Esophagus muscularis mucosa (tissue), 4 donors: ENCODE measurements at regions not wholly inside any gene's neighbourhood (a gene's known extent, or its start where the extent isn't known, plus 50 kb on each side); places are given as distances from the start of the nearest gene placed in this dataset.

ENCODE experiments used
- CTCF ChIP-seq, 3 experiments: fragments of 200-600 bp in 2 of 3; fragments of 450-650 bp in 1 of 3; sonication (generic) in 2 of 3; IDR thresholded peaks; one replicate each; pipeline ENCODE4 v1.5.1; 2017 to 2019; ENCODE audit warnings: antibody characterized with exemption in 3 of 3, mild to moderate bottlenecking in 2 of 3, moderate library complexity in 1 of 3
- EP300 ChIP-seq: sonication (generic); formaldehyde crosslinking; IDR thresholded peaks from one replicate; pipeline ENCODE4 v1.6.1; 2017; ENCODE audit warnings: antibody characterized with exemption
- POLR2A ChIP-seq: fragments of 450-650 bp; IDR thresholded peaks from one replicate; pipeline ENCODE4 v1.6.1; 2017; ENCODE audit warnings: antibody characterized with exemption, moderate library complexity, mild to moderate bottlenecking, low read depth
- POLR2AphosphoS5 ChIP-seq, 2 donors: sonication (generic); formaldehyde crosslinking; IDR thresholded peaks; one replicate each; pipeline ENCODE4 v1.6.1; 2017; ENCODE audit warnings: antibody characterized with exemption in 2 of 2

- no peak for TF ChIP-seq EP300
- TF ChIP-seq CTCF (IDR thresholded peaks at IDR 0.05): no peak
- no peak for TF ChIP-seq POLR2AphosphoS5 (IDR thresholded peaks at IDR 0.05)
- no peak for TF ChIP-seq POLR2A
Observed at GRCh38 chr3:25901796-25902195, 111.9 kb downstream of the OXSM start.
